NCI-H2196 treated with DMSO at 0.1 percent for 48 hours (cell line): ENCODE measurements at regions not wholly inside any gene's neighbourhood (a gene's known extent, or its start where the extent isn't known, plus 50 kb on each side); places are given as distances from the start of the nearest gene placed in this dataset.
A peak's percentile ranks its signal among the peaks of the same experiment; 100 is the strongest.
"Not testable (repeated sequence)": the region's sequence is repeated elsewhere in the genome, so short reads cannot be mapped to it uniquely, and the experiment has no call there.

Experiments used
- DNase-seq: peaks from one replicate; lab custom pipeline; 2025; ENCODE audit not compliant: unreplicated experiment; lab: John Stamatoyannopoulos, UW

DNA sequence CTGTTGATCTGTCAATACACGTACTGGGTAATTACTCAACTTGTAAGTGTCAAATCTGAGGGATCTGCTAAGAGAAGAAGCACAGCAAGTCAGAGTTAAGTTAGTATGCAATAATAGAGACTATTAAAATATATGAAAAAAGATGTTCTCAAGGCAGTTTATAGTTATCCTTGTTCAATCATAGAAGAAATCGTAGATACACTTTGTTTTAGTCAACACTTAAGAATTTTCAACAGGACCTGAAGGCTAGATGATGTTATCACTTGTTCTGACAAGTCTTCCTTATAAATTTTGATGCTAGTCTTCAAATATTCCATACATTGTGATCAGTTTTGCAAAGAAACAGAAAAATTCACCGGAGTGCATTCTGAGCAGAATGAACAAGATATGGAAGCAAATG is 91.1 kb upstream of the KCNQ5 start:
- DNase-seq, result no peak

DNA sequence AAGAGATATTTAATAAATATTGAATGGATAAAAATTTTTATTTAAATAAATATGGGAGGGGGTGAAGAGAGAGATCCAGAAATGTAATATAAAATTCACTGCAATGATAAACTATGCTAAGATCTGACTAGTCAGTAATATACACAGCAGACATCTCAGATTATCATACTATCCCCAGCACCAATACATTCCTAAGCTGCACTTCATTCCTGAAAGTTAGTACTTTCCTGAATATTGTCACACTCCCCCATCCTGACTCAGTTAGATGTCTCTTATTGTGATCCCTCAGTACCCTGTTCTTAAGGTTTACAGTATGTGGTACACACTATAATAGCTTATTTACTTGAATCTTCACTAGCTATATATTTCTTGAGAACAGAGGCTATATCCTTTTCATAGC is 88.3 kb upstream of the KCNQ5 start:
- DNase-seq, result no peak

DNA sequence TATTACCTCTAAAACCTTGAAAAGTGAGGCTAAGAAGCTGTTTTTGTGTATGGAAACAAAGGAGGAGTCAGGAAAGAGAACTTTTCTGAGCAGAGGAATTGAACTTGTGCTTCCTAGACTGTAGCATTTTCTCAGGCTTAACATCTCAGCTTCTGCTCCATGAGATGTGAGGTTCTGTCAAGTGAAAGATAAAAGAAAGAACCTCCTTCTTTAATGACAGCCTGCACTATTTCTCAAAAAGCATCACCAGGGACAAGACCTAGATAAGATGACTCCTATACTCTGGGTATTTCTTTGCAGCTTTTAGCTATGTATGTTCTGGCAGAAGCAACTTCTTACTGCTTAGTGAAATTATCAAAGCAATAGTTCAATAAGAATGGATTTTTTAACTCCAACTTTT is 87.6 kb upstream of the KCNQ5 start:
- no peak for DNase-seq

DNA sequence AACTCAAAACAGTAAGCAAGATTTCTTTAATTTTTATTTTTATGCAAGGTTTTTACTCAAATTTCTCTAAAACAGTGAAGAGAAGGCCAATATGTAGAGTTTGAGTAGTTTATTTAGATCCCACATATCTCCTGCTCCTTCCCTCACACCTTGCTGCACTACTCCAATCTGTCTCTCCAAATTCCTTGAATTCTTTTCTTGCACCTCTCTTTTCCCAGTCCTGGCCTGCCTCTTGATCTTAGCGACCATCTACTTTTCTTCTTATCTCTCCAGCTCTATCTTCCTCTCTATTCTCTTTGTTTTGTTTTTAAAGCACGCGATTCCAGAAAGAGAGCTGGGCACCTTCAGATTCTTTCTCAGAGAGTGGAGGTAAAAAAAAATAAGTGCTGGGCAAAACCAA is 86.7 kb upstream of the KCNQ5 start:
- no peak for DNase-seq

- DNase-seq, result no peak
Measured at GRCh38 chr6:72547020-72547419, 74.8 kb upstream of the KCNQ5 start.

DNA sequence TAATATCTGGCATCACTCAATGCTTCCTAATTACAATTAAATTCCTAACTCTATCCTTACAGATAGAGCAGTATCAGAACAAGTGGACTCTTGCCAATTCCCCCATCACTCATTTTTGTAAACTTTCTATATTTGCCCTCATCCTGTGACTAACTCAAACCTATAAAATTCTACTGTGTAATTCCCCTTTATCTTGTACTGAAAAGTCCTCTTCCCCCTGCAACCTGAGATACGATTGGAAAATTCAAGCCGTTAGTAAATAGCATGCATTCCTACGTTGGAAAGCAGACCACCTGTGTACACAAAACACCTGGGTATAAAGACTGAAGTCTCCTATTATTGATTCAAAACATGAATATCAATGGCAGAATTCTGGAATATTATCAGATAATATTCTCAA is 70.4 kb upstream of the KCNQ5 start:
- no peak for DNase-seq

- DNase-seq, result no peak
Measured at GRCh38 chr6:72552938-72553337, 68.9 kb upstream of the KCNQ5 start.

DNA sequence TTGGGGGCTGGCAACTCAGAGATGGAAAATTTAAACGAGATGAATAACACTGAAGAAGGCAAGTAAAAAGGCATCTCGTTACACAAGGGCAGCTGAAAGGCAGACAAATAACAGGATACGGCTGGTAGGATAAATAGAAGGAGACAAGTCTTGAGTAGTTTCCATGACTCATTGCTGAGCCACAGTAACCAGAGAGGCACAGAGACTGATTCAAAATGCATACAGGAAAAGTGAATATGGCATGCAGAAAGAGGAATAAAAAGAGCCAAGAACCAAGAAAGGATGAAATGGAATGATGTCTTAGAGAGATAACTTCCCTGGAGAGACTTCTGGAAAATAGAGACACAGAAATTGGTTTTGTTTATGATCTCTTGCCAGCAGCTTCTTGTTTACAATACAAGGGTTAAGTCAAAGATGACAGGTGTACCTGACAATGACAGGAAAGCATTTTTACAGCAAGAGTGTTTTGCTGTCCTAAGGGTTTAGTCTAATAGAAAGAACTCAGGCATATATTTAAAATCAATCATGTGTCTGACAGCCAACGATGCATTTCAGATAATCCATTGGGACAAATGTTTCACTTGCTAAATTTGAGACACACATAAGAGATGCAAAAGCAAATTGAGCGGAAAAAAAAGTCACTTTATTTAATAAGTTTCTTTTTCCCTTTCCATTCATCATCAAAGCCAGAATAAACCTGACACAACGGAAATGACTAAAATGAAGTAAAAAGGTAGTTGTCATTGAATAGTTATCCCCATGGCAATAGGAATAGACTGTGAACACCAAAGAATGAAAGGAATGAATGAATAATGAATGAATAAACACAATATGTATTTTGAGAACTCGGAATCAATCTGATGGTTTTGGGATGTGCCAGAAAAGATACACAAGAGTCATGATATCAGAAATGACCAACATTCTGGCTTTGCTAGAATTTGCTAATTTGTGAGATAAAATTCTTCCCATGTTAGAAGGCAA is 68.0 kb upstream of the KCNQ5 start:
- DNase-seq, result peak; percentile 8

GRCh38 chr6:72554761-72555221 is 67.1 kb upstream of the KCNQ5 start:
- DNase-seq, result no peak

DNA sequence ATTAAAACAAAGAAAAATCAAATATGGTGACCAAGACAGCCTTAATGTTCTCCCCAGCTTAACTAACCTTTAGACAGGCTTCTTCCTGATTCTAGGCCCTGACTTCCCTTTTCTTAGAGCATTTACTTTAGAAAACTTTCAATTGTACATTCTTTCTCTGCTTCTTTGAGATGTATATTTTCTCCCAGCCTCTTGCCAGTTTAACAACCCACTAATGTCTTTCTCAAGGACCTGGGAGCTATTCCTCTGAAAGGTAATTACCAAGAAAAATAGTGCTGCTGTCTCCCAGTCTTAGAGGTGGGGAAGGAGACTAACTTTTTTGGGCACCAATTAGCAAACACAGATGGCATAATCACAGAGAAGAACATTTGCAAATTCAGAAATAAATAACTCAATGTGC is 62.8 kb upstream of the KCNQ5 start:
- no peak for DNase-seq

DNA sequence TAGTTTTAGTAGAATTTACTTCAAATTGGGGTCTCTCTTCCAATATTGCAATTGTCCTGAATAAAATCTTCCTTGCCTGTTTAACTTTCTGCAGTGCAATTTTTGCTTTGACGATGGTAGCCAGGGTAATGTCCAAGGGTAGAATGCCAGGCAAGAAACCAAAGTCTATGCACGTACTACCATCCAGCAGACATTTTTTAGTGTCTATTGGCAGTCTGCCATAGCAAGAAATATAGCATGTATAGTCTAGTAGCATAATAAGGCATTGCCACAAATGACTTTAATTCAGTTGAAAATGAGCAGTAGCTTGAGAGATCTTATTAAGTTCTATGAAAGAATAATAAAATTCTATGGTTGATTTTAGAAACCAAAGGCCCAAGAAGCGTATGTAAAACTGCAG is 62.3 kb upstream of the KCNQ5 start:
- DNase-seq, result no peak

- no peak for DNase-seq
Measured at GRCh38 chr6:72560721-72561593, 60.9 kb upstream of the KCNQ5 start.

DNA sequence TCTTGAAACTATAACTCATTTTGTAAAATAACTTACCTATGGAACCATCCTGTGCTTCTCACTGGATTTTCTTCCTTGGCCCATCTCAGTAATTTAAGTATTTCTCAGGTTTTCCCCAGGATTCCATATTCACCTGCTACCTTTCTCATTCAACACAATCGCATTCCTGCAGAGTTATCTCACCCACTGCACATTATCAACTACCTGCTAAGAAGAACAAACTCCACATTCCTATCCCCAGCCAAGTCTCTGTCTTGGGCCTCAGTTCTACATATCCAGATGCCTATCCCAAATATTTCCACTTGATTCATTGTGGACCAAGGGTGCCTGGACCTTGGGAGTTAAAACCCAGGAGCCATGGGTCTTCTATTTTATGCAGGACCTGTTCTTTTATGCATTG is 60.2 kb upstream of the KCNQ5 start:
- DNase-seq, result no peak

DNA sequence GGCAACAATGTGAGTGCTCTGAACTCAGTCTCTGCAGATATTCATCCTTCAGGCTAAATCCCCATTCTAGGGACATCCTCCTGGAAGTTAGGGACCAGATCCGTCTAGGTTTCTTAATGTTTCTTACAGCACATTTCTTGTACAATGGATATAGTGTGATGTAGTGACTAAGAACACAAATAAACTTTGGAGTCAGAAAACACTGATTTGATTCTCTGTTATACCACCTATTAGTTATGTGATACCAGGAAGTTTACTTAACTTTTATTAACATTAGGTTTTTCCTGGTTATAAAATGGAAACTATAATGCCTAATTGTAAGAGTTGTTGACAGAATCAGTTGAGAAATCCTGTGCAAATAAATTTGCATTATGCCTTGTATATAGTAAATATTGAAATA is 57.6 kb upstream of the KCNQ5 start:
- no peak for DNase-seq

GRCh38 chr6:72571993-72572392 is 49.9 kb upstream of the KCNQ5 start:
- DNase-seq, result not testable (repeated sequence)
